ENCODE measurements at regions not wholly inside any gene's neighbourhood (a gene's known extent, or its start where the extent isn't known, plus 50 kb on each side); places are given as distances from the start of the nearest gene placed in this dataset.

- Histone ChIP-seq H3K36me3 (ENCODE audit: control insufficient read depth in 2 of 2, insufficient read depth in 1 of 2, low read length in 2 of 2) (no peaks in the 10 kb centered on the region), H3K9me3 (ENCODE audit: control insufficient read depth, insufficient read depth, low read depth, low read length) (no peaks in the 10 kb centered on the region), H3K4me1 (ENCODE audit: control insufficient read depth, insufficient read depth, low read length) (no peaks in the 10 kb centered on the region), H3K27ac (ENCODE audit: extremely low read depth, low read depth, low read length) (no peak overlapping the region), H3K4me3 (ENCODE audit: low read depth, low read length) (no peak overlapping the region)
- POLR2A ChIA-PET, result no interaction called here
- TF ChIP-seq ZNF776 (tag by site-specific recombination; IDR thresholded peaks at IDR 0.05; ENCODE audit: borderline replicate concordance) (no peak), REST (tag by site-specific recombination; IDR thresholded peaks at IDR 0.05) (no peak), ZNF184 (tag by site-specific recombination; IDR thresholded peaks at IDR 0.05) (no peak)
- TF ChIP-seq, protein P1, sequence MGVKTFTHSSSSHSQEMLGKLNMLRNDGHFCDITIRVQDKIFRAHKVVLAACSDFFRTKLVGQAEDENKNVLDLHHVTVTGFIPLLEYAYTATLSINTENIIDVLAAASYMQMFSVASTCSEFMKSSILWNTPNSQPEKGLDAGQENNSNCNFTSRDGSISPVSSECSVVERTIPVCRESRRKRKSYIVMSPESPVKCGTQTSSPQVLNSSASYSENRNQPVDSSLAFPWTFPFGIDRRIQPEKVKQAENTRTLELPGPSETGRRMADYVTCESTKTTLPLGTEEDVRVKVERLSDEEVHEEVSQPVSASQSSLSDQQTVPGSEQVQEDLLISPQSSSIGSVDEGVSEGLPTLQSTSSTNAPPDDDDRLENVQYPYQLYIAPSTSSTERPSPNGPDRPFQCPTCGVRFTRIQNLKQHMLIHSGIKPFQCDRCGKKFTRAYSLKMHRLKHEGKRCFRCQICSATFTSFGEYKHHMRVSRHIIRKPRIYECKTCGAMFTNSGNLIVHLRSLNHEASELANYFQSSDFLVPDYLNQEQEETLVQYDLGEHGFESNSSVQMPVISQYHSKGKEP (tag by site-specific recombination; IDR thresholded peaks at IDR 0.05), result no peak
- TF ChIP-seq, protein P2, sequence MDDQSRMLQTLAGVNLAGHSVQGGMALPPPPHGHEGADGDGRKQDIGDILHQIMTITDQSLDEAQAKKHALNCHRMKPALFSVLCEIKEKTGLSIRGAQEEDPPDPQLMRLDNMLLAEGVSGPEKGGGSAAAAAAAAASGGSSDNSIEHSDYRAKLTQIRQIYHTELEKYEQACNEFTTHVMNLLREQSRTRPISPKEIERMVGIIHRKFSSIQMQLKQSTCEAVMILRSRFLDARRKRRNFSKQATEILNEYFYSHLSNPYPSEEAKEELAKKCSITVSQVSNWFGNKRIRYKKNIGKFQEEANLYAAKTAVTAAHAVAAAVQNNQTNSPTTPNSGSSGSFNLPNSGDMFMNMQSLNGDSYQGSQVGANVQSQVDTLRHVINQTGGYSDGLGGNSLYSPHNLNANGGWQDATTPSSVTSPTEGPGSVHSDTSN (CRISPR knock-in tag; IDR thresholded peaks at IDR 0.05), result no peak
- CTCF ChIA-PET, result interaction anchor here (0.6 kb wide), 1 partner anchor 246 kb away, joined by 8 read pairs; no protein-coding TSS in a partner anchor
These were observed 114.7 kb downstream of the MXRA5 start for GRCh38 chrX:3231766-3232165.

DNA sequence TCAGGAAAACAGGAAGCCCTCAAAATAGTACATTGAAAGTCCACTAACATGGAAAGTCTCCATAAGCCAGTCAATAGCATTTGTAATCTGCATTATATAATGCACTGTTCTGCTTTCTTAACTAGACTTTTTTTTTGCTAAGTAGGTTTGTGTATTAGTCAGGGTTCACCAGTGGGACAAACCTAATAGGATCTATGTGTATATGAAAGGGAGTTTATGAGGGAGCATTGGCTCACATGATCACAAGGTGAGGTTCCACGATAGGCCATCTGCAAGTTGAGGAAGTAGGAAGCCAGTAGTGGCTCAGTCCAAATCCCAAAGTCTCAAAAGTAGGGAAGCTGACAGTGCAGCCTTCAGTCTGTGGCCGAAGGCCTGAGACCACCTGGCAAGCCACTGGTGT is 116.0 kb downstream of the MXRA5 start:
- Histone ChIP-seq H3K4me1 (ENCODE audit: control insufficient read depth, insufficient read depth, low read length) (no peaks in the 10 kb centered on the region), H3K4me3 (ENCODE audit: low read depth, low read length) (no peak overlapping the region), H3K36me3 (ENCODE audit: control insufficient read depth in 2 of 2, insufficient read depth in 1 of 2, low read length in 2 of 2) (no peaks in the 10 kb centered on the region), H3K27ac (ENCODE audit: extremely low read depth, low read depth, low read length) (no peak overlapping the region), H3K9me3 (ENCODE audit: control insufficient read depth, insufficient read depth, low read depth, low read length) (no peaks in the 10 kb centered on the region)
- ChIA-PET CTCF (no interaction called here), POLR2A (no interaction called here)
- TF ChIP-seq ZBTB21 (tag by site-specific recombination; IDR thresholded peaks at IDR 0.05), result no peak

DNA sequence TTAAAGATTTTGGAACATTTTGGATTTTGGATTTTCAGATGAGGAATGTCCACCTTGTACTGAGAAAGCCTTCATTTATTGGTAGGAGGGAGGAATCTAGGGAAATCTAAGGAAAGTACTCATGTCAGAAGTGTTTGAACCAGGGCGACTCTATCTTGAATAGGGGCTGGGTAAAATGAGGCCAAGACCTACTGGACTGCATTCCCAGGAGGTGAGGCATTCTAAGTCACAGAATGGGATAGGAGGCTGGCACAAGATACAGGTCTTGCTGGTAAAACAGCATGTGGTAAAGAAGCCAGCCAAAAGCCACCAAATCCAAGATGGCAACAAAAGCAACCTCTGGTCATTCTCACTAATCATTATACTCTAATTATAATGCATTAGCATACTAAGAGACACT is 118.9 kb downstream of the MXRA5 start:
- no peak overlapping the region for H3K27ac ChIP-seq (ENCODE audit: extremely low read depth, low read depth, low read length)
- CTCF ChIA-PET, result no interaction called here
- TF ChIP-seq TCF7L2 (IDR thresholded peaks at IDR 0.05; ENCODE audit: borderline replicate concordance, low read depth, low read length), result no peak
- TF ChIP-seq, protein P3, sequence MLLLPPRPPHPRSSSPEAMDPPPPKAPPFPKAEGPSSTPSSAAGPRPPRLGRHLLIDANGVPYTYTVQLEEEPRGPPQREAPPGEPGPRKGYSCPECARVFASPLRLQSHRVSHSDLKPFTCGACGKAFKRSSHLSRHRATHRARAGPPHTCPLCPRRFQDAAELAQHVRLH (tag by site-specific recombination; IDR thresholded peaks at IDR 0.05), result no peak
- TF ChIP-seq YY1 (tag by site-specific recombination; IDR thresholded peaks at IDR 0.05), result no peak
- TF ChIP-seq HOXA7 (CRISPR knock-in tag; IDR thresholded peaks at IDR 0.05; ENCODE audit: borderline replicate concordance), result no peak
- no peak for TF ChIP-seq AEBP2 (tag by site-specific recombination; IDR thresholded peaks at IDR 0.05; ENCODE audit: borderline replicate concordance)
- TF ChIP-seq, protein P4, sequence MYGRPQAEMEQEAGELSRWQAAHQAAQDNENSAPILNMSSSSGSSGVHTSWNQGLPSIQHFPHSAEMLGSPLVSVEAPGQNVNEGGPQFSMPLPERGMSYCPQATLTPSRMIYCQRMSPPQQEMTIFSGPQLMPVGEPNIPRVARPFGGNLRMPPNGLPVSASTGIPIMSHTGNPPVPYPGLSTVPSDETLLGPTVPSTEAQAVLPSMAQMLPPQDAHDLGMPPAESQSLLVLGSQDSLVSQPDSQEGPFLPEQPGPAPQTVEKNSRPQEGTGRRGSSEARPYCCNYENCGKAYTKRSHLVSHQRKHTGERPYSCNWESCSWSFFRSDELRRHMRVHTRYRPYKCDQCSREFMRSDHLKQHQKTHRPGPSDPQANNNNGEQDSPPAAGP (tag by site-specific recombination; IDR thresholded peaks at IDR 0.05), result no peak
- no peak for TF ChIP-seq ZNF654 (tag by site-specific recombination; IDR thresholded peaks at IDR 0.05; ENCODE audit: low read depth)
- no peak for TF ChIP-seq ZNF777 (tag by site-specific recombination; IDR thresholded peaks at IDR 0.05; ENCODE audit: borderline replicate concordance)
- no peak for TF ChIP-seq ZNF266 (tag by site-specific recombination; IDR thresholded peaks at IDR 0.05; ENCODE audit: low read depth)
- no peak for TF ChIP-seq ZNF184 (tag by site-specific recombination; IDR thresholded peaks at IDR 0.05)
- TF ChIP-seq ZNF140 (tag by site-specific recombination; IDR thresholded peaks at IDR 0.05), result no peak
- TF ChIP-seq SETDB1 (IDR thresholded peaks at IDR 0.05; ENCODE audit: insufficient read length, low read length), result no peak
- no peak overlapping the region for H3K4me3 ChIP-seq (ENCODE audit: low read depth, low read length)
- POLR2A ChIA-PET, result no interaction called here
- no peaks in the 10 kb centered on the region for H3K36me3 ChIP-seq (ENCODE audit: control insufficient read depth in 2 of 2, insufficient read depth in 1 of 2, low read length in 2 of 2)
- H3K4me1 ChIP-seq (ENCODE audit: control insufficient read depth, insufficient read depth, low read length), result no peaks in the 10 kb centered on the region
- H3K9me3 ChIP-seq (ENCODE audit: control insufficient read depth, insufficient read depth, low read depth, low read length), result no peaks in the 10 kb centered on the region

Data from HEK293 (cell line).